ENCODE measurements at regions not wholly inside any gene's neighbourhood (a gene's known extent, or its start where the extent isn't known, plus 50 kb on each side); places are given as distances from the start of the nearest gene placed in this dataset.

GRCh38 chr10:36533861-36534260 is 591.5 kb upstream of the ANKRD30A start:
- no peak for TF ChIP-seq CTCF (conservative IDR thresholded peaks at IDR 0.05)
- TF ChIP-seq EZH2 (IDR thresholded peaks at IDR 0.05; ENCODE audit: low read depth): no peak
